IgD-negative memory B cell (primary cell): ENCODE measurements at regions not wholly inside any gene's neighbourhood (a gene's known extent, or its start where the extent isn't known, plus 50 kb on each side); places are given as distances from the start of the nearest gene placed in this dataset.
"Not testable (repeated sequence)": the region's sequence is repeated elsewhere in the genome, so short reads cannot be mapped to it uniquely, and the experiment has no call there.

Experiments
- H3K27ac Mint-ChIP-seq, 3 donors: one replicate each; pipeline ENCODE4 v1.8.0; 2020 to 2022; ENCODE audit warnings: mild to moderate bottlenecking in 3 of 3, mixed read lengths in 3 of 3, moderate library complexity in 1 of 3
- H3K27me3 Mint-ChIP-seq: one replicate; pipeline ENCODE4 v1.8.0; 2021; ENCODE audit warnings: mixed read lengths
- H3K36me3 Mint-ChIP-seq: one replicate; pipeline ENCODE4 v1.8.0; 2020; ENCODE audit warnings: mild to moderate bottlenecking, mixed read lengths
- H3K4me1 Mint-ChIP-seq, 3 donors: one replicate each; pipeline ENCODE4 v1.8.0; 2020 to 2022; ENCODE audit warnings: mixed read lengths in 3 of 3, mild to moderate bottlenecking in 1 of 3
- H3K4me3 Mint-ChIP-seq, 4 donors: one replicate each; pipeline ENCODE4 v1.8.0; 2020 to 2022; ENCODE audit warnings: mild to moderate bottlenecking in 4 of 4, mixed read lengths in 4 of 4, moderate library complexity in 3 of 4
- H3K9me3 Mint-ChIP-seq, 3 donors: one replicate each; pipeline ENCODE4 v1.8.0; 2020 to 2021; ENCODE audit warnings: mixed read lengths in 3 of 3, mild to moderate bottlenecking in 1 of 3

GRCh38 chr14:105624749-105625434 is 98.5 kb downstream of the TMEM121 start:
- not testable (repeated sequence) for H3K27ac Mint-ChIP-seq, H3K27me3 Mint-ChIP-seq, H3K36me3 Mint-ChIP-seq, H3K9me3 Mint-ChIP-seq, H3K4me1 Mint-ChIP-seq
- peak overlapping the region in 1 of 4 donors; percentile 1 for H3K4me3 Mint-ChIP-seq

GRCh38 chr14:105625448-105625847 is 99.1 kb downstream of the TMEM121 start:
- H3K27ac Mint-ChIP-seq, H3K27me3 Mint-ChIP-seq, H3K36me3 Mint-ChIP-seq, H3K9me3 Mint-ChIP-seq, H3K4me1 Mint-ChIP-seq: not testable (repeated sequence)
- H3K4me3 Mint-ChIP-seq, result peak overlapping the region in 1 of 4 donors; percentile 55

- H3K27ac Mint-ChIP-seq, H3K27me3 Mint-ChIP-seq, H3K9me3 Mint-ChIP-seq, H3K36me3 Mint-ChIP-seq: not testable (repeated sequence)
- Mint-ChIP-seq H3K4me3 (peak overlapping the region in 1 of 4 donors; percentile 50), H3K4me1 (peaks cover 5 to 11% (median 9%) of the 10 kb centered on the region in 3 donors)
Measured at GRCh38 chr14:105626111-105626510, 99.7 kb downstream of the TMEM121 start.

- H3K27me3 Mint-ChIP-seq, H3K36me3 Mint-ChIP-seq, H3K9me3 Mint-ChIP-seq: not testable (repeated sequence)
Measured at GRCh38 chr14:105626651-105627050, 100.3 kb downstream of the TMEM121 start.

GRCh38 chr14:105627287-105627686 is 100.9 kb downstream of the TMEM121 start:
- not testable (repeated sequence) for H3K27ac Mint-ChIP-seq, H3K9me3 Mint-ChIP-seq, H3K36me3 Mint-ChIP-seq, H3K27me3 Mint-ChIP-seq
- peaks cover 8 to 13% (median 9%) of the 10 kb centered on the region in 3 donors for H3K4me1 Mint-ChIP-seq
- peak overlapping the region in 2 of 4 donors; percentile 70 to 76 for H3K4me3 Mint-ChIP-seq

More at GRCh38 chr14:105626651-105627050, 100.3 kb downstream of the TMEM121 start:
- H3K4me3 Mint-ChIP-seq, H3K27ac Mint-ChIP-seq: not testable (repeated sequence)
- H3K4me1 Mint-ChIP-seq, result peaks cover 5 to 11% (median 9%) of the 10 kb centered on the region in 3 donors

- H3K4me3 Mint-ChIP-seq, result peak overlapping the region in 1 of 4 donors; percentile 76
- peaks cover 1 to 5% (median 3%) of the 10 kb centered on the region in 3 donors for H3K9me3 Mint-ChIP-seq
- peaks cover 10 to 13% (median 10%) of the 10 kb centered on the region in 3 donors for H3K4me1 Mint-ChIP-seq
- H3K27me3 Mint-ChIP-seq, result peaks cover 3% of the 10 kb centered on the region
- no peaks in the 10 kb centered on the region for H3K36me3 Mint-ChIP-seq
- H3K27ac Mint-ChIP-seq, result no peak overlapping the region
Measured at GRCh38 chr14:105627701-105628100, 101.3 kb downstream of the TMEM121 start.

- H3K36me3 Mint-ChIP-seq, H3K27ac Mint-ChIP-seq, H3K9me3 Mint-ChIP-seq, H3K27me3 Mint-ChIP-seq: not testable (repeated sequence)
- Mint-ChIP-seq H3K4me3 (peak overlapping the region in 1 of 4 donors; percentile 80), H3K4me1 (peaks cover 10 to 16% (median 10%) of the 10 kb centered on the region in 3 donors)
Measured at GRCh38 chr14:105628126-105628525, 101.7 kb downstream of the TMEM121 start.

GRCh38 chr14:105628531-105629067 is 102.2 kb downstream of the TMEM121 start:
- H3K9me3 Mint-ChIP-seq, H3K27me3 Mint-ChIP-seq: not testable (repeated sequence)
- peak overlapping the region in 3 of 4 donors; percentile 28 to 94 (median 80) for H3K4me3 Mint-ChIP-seq

GRCh38 chr14:105629091-105629885 is 102.9 kb downstream of the TMEM121 start:
- Mint-ChIP-seq H3K27ac (peak overlapping the region in 1 of 3 donors; percentile 59), H3K4me1 (peaks cover 10 to 18% (median 15%) of the 10 kb centered on the region in 3 donors), H3K4me3 (peak overlapping the region; percentile 20 to 94 (median 82))
- H3K9me3 Mint-ChIP-seq, H3K27me3 Mint-ChIP-seq, H3K36me3 Mint-ChIP-seq: not testable (repeated sequence)

More at GRCh38 chr14:105628531-105629067, 102.2 kb downstream of the TMEM121 start:
- peaks cover 10 to 18% (median 14%) of the 10 kb centered on the region in 3 donors for H3K4me1 Mint-ChIP-seq
- H3K27ac Mint-ChIP-seq, H3K36me3 Mint-ChIP-seq: not testable (repeated sequence)

- Mint-ChIP-seq H3K27me3 (peaks cover 3% of the 10 kb centered on the region), H3K4me3 (peak overlapping the region in 3 of 4 donors; percentile 20 to 85 (median 80)), H3K4me1 (peaks cover 10 to 18% (median 15%) of the 10 kb centered on the region in 3 donors), H3K36me3 (no peaks in the 10 kb centered on the region), H3K27ac (peak overlapping the region in 1 of 3 donors; percentile 59), H3K9me3 (peaks cover 1 to 5% (median 3%) of the 10 kb centered on the region in 3 donors)
Measured at GRCh38 chr14:105629886-105630215, 103.5 kb downstream of the TMEM121 start.

- H3K27me3 Mint-ChIP-seq, H3K27ac Mint-ChIP-seq, H3K36me3 Mint-ChIP-seq, H3K9me3 Mint-ChIP-seq: not testable (repeated sequence)
- peaks cover 10 to 18% (median 15%) of the 10 kb centered on the region in 3 donors for H3K4me1 Mint-ChIP-seq
- peak overlapping the region in 1 of 4 donors; percentile 59 for H3K4me3 Mint-ChIP-seq
Measured at GRCh38 chr14:105630293-105630934, 104.0 kb downstream of the TMEM121 start.

- H3K27ac Mint-ChIP-seq, H3K9me3 Mint-ChIP-seq, H3K36me3 Mint-ChIP-seq, H3K27me3 Mint-ChIP-seq: not testable (repeated sequence)
- Mint-ChIP-seq H3K4me1 (peaks cover 10 to 18% (median 15%) of the 10 kb centered on the region in 3 donors), H3K4me3 (peak overlapping the region in 1 of 4 donors; percentile 59)
Measured at GRCh38 chr14:105630935-105631779, 104.8 kb downstream of the TMEM121 start.

GRCh38 chr14:105632010-105632409 is 105.6 kb downstream of the TMEM121 start:
- H3K27me3 Mint-ChIP-seq, result peaks cover 3% of the 10 kb centered on the region
- peak overlapping the region in 1 of 4 donors; percentile 52 for H3K4me3 Mint-ChIP-seq
- peaks cover 10 to 20% (median 15%) of the 10 kb centered on the region in 3 donors for H3K4me1 Mint-ChIP-seq

GRCh38 chr14:105633596-105633995 is 107.2 kb downstream of the TMEM121 start:
- H3K4me3 Mint-ChIP-seq, H3K27ac Mint-ChIP-seq: not testable (repeated sequence)
- H3K4me1 Mint-ChIP-seq, result peaks cover 10 to 21% (median 15%) of the 10 kb centered on the region in 3 donors

More at GRCh38 chr14:105632010-105632409, 105.6 kb downstream of the TMEM121 start:
- Mint-ChIP-seq H3K9me3 (peaks cover 1 to 5% (median 3%) of the 10 kb centered on the region in 3 donors), H3K27ac (no peak overlapping the region), H3K36me3 (no peaks in the 10 kb centered on the region)

More at GRCh38 chr14:105633596-105633995, 107.2 kb downstream of the TMEM121 start:
- not testable (repeated sequence) for H3K36me3 Mint-ChIP-seq, H3K27me3 Mint-ChIP-seq, H3K9me3 Mint-ChIP-seq
